Activated T-cell treated with anti-CD3 and anti-CD28 coated beads, Interleukin-2, amount 50 U/mL, for 72 hours (primary cell): ENCODE measurements at regions not wholly inside any gene's neighbourhood (a gene's known extent, or its start where the extent isn't known, plus 50 kb on each side); places are given as distances from the start of the nearest gene placed in this dataset.

Experiments used
- ATAC-seq, 2 donors: fragments of 150-1000 bp; cut with Tn5 transposase; replicated peaks in 1 of 2; 2 replicates each; pipeline ENCODE4 v1.10.0; 2021; ENCODE audit warnings: moderate library complexity in 2 of 2, mild to moderate bottlenecking in 1 of 2
- DNase-seq, 2 donors: peaks; one replicate each; pipeline ENCODE4 v3.0.0; 2021 to 2022; ENCODE audit warnings: mixed read lengths in 1 of 2
- H3K27ac Mint-ChIP-seq: one replicate; pipeline ENCODE4 v1.8.0; 2022; ENCODE audit warnings: mild to moderate bottlenecking, moderate library complexity, mixed read lengths
- H3K27me3 Mint-ChIP-seq: one replicate; pipeline ENCODE4 v1.8.0; 2022; ENCODE audit warnings: low read depth, mixed read lengths
- H3K36me3 Mint-ChIP-seq, 2 donors: one replicate each; pipeline ENCODE4 v1.8.0; 2022; ENCODE audit warnings: mixed read lengths in 2 of 2, mild to moderate bottlenecking in 1 of 2; ENCODE audit not compliant: insufficient read depth in 2 of 2
- H3K4me1 Mint-ChIP-seq: one replicate; pipeline ENCODE4 v1.8.0; 2022; ENCODE audit warnings: low read depth, mixed read lengths
- H3K4me3 Mint-ChIP-seq, 2 donors: one replicate each; pipeline ENCODE4 v1.8.0; 2022; ENCODE audit warnings: mild to moderate bottlenecking in 2 of 2, mixed read lengths in 2 of 2, moderate library complexity in 2 of 2
- H3K9me3 Mint-ChIP-seq, 2 donors: one replicate each; pipeline ENCODE4 v1.8.0; 2022; ENCODE audit warnings: mixed read lengths in 2 of 2

DNA sequence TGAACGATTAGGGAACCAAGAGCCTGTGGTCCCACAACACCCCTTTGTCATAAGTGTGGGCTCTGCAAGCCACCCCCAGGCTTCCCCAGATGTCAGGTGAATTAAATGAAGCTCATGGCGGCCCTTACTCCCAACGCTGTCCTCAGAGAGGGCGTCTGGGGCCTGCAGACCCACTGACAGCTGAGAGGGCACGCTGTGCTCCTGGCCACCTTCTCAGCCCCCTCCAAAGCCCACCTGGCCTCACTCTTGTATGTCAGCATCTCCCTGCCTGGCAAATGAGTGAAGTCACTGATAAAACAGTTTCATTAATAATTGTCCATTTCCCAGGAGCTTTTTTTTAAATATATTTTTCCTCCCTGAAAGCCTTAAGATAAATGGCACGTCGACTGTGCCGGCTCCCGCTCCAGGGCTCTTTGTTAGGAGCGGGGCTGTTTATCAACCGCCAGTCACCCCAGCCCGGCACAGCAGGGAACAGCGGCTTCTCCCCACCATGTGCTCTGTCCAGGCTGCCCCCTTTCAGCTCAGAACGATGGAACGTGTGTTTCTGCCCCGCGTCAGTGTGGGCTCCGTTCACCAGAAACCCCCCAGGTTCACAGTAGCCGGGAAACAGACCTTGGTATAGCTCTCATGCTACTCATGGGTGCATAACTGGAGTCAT is 94.7 kb upstream of the SFSWAP start:
- Mint-ChIP-seq H3K27ac (no peak overlapping the region), H3K4me3 (no peak overlapping the region), H3K9me3 (no peaks in the 10 kb centered on the region), H3K27me3 (peaks cover 11% of the 10 kb centered on the region), H3K36me3 (no peaks in the 10 kb centered on the region), H3K4me1 (no peaks in the 10 kb centered on the region)
- no peak for ATAC-seq
- no peak for DNase-seq

DNA sequence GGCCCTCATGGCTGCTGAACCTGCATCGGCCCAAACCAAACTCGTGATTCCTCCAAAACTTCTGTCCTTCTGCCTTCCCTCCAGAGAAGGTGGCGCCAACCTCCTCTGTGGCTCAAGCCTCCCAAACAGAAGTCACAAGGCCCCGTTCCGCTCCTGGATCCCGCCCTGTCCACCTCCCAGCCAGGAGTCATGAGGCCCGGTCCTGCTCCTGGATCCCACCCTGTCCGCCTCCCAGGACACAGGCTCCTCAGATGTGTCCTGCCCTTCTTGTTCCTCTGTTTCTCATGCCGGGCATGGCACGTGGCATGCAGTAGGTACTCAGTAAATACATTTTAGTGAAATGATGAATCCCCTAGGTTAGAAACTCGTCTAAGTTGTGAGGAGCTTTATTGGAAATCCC is 94.2 kb upstream of the SFSWAP start:
- Mint-ChIP-seq H3K27me3 (peaks cover 11% of the 10 kb centered on the region), H3K9me3 (no peaks in the 10 kb centered on the region)

DNA sequence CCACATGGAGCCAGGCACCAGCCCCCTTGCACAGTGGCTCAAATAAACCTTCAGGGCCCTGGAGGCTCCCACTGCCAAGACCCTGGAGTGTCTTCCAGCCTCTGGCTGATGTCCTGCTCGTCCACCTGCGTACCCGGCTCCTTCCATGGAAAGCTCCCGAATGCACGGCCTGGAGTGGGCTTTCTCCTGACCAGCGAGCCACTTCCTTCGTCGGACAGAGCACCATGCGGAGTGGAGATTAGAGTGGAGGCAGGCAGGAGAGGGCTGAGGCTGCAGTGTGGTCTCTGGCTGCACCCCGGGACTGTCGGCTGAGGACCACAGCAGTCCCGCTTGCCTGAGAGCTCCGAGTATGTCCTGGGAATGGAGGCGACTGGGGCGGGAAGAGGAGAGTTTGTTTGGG is 93.7 kb upstream of the SFSWAP start:
- no peaks in the 10 kb centered on the region for H3K9me3 Mint-ChIP-seq
- ATAC-seq (no peak), DNase-seq (no peak)
- H3K4me3 Mint-ChIP-seq, result no peak overlapping the region
- H3K27ac Mint-ChIP-seq, result no peak overlapping the region
- no peaks in the 10 kb centered on the region for H3K4me1 Mint-ChIP-seq
- no peaks in the 10 kb centered on the region for H3K36me3 Mint-ChIP-seq
- H3K27me3 Mint-ChIP-seq, result peaks cover 11% of the 10 kb centered on the region

More for the DNA sequence above, 94.2 kb upstream of the SFSWAP start:
- DNase-seq (no peak), ATAC-seq (no peak)
- Mint-ChIP-seq H3K36me3 (no peaks in the 10 kb centered on the region), H3K27ac (no peak overlapping the region), H3K4me3 (no peak overlapping the region), H3K4me1 (no peaks in the 10 kb centered on the region)

DNA sequence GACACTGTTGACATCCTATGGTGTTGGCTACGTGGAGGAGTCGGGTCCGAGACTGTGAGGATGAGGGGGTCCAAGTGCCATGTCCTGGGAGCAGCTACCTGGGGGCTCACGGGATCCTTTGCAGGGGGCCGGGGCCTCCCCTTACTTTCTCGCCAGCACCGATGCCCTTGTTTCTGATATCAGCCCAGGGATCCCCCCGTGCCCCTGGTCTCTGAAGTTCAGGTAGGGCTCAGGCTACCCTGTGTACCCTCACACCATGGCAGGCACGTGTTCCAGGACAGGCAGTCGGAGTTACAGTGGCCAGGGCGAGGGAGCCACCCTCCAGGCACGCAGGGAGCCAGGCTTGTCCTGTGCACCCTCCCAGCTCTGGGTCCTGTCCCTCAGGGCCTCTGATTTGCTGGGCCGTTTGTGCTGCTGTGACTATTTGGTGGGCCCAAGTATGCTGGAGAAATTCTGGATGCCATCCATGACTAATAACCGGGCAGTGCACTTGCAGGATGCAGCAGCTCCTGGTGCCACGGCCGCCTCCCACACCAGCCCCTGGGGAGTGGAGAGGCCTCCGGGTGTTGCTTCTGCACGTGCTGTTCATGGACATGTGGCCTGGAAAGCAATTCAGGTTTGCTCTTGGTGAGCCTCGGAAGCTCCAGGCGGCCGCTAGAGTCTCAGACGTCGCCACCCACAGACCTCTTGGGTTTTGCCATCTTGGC is 93.1 kb upstream of the SFSWAP start:
- H3K27ac Mint-ChIP-seq, result no peak overlapping the region
- peaks cover 11% of the 10 kb centered on the region for H3K27me3 Mint-ChIP-seq
- DNase-seq (no peak), ATAC-seq (no peak)
- no peaks in the 10 kb centered on the region for H3K9me3 Mint-ChIP-seq
- no peak overlapping the region for H3K4me3 Mint-ChIP-seq
- no peaks in the 10 kb centered on the region for H3K4me1 Mint-ChIP-seq
- H3K36me3 Mint-ChIP-seq, result no peaks in the 10 kb centered on the region

DNA sequence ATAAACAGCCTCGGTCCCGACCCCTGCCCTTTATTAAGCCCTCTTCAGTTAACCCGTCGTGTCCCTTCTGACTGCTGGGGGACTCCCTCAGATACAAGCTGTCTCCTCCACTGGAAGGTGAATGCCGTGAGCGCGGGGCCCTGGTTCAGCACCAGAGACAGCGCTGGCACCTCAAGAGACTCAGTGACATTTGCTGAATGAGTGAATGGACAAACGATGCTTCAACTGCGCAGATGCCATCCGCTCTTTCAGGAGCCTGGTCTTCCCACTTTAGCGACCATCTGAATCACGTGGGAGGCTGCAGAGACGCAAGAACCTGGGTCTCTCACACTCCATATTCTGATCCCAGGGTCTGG is 92.6 kb upstream of the SFSWAP start:
- Mint-ChIP-seq H3K27me3 (peaks cover 11% of the 10 kb centered on the region), H3K27ac (no peak overlapping the region), H3K4me3 (no peak overlapping the region), H3K4me1 (no peaks in the 10 kb centered on the region), H3K36me3 (no peaks in the 10 kb centered on the region), H3K9me3 (no peaks in the 10 kb centered on the region)
- ATAC-seq (no peak), DNase-seq (no peak)

DNA sequence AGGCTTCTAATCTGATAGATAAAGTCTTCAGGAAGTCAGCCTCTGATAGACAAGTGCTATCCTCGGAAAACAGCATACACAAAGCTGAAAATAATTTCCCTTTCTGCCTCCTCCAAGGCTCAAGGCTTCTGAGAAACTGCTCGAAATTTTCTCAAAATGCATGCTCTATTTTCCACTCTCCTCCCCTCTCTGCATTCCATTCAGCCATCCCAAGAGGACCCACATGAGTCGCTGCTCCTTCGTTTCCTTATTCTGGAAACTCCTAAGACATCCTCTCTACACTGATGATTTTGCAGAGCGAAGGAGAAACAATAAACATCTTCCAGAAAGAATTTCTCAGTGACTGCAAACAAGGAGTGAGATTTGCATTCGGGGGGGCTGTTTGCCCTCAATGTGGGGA is 92.2 kb upstream of the SFSWAP start:
- H3K9me3 Mint-ChIP-seq, result no peaks in the 10 kb centered on the region
- no peak overlapping the region for H3K27ac Mint-ChIP-seq
- ATAC-seq (no peak), DNase-seq (no peak)
- H3K4me3 Mint-ChIP-seq, result no peak overlapping the region
- H3K36me3 Mint-ChIP-seq, result no peaks in the 10 kb centered on the region
- H3K27me3 Mint-ChIP-seq, result peaks cover 11% of the 10 kb centered on the region
- H3K4me1 Mint-ChIP-seq, result no peaks in the 10 kb centered on the region

DNA sequence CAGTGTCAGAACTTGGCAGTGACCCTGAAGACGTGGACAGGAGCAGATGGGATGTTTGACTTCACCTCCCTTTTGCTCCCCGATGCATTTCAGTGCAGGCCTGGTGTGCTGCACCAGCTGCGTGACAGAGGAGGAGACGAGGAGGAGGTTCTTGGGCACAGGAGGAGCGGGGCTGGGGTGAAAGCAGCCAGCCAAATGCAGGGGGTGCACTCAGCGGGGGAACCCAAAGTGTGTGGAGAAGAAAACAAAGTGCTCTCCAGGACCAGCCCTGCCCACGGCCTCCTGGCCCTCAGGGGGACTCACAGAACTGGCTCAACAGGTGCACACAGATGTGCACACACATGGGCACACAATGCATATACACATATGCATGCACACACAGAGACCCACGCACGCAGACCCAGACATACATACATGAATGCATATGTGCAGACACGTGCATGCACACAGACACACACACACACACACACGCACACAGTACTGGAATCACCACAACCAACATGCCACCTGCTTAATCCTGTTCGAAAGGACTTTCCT is 91.7 kb upstream of the SFSWAP start:
- ATAC-seq (no peak), DNase-seq (no peak)
- H3K27me3 Mint-ChIP-seq, result peaks cover 11% of the 10 kb centered on the region
- H3K36me3 Mint-ChIP-seq, result no peaks in the 10 kb centered on the region
- H3K4me1 Mint-ChIP-seq, result no peaks in the 10 kb centered on the region
- H3K27ac Mint-ChIP-seq, result no peak overlapping the region
- no peaks in the 10 kb centered on the region for H3K9me3 Mint-ChIP-seq
- no peak overlapping the region for H3K4me3 Mint-ChIP-seq

DNA sequence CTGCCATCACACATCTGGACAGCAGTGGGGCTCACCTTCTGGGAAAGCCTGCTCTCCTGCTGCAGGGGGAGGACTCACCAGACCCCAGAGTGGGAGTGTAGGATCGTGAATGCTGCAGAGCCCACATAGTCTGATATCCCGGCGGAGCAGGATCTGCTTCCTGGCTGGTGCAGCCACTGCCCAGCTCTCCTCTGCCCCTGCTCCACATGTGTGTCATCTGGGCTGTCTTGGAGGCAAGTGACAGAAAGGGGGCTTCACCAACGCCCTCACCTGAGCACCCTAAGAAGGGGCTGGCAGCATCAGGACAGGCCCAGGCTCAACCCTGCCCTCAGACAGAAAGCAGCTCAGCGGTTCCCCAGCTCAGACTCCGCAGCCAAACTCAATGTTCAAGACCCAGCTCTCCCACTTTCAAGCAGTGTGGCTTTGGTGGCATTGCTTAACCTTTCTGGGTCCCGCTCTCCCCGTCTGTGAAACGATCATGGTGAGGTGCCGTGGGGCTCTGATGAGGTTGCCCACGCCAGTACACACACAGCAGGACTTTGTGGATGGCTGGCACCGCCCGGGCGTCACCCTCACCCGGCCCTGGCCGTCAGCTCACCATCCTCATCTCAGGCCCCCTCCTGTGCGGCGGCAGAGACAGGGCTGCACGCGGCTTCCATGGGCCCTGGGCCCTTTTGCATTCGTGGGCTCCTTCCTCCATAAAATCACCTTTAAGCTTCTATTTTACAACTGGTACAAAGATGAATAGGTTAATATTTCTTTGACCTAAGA is 91.0 kb upstream of the SFSWAP start:
- DNase-seq (no peak), ATAC-seq (no peak)
- Mint-ChIP-seq H3K4me1 (no peaks in the 10 kb centered on the region), H3K4me3 (no peak overlapping the region), H3K36me3 (no peaks in the 10 kb centered on the region), H3K27ac (no peak overlapping the region), H3K27me3 (peaks cover 11% of the 10 kb centered on the region), H3K9me3 (no peaks in the 10 kb centered on the region)

DNA sequence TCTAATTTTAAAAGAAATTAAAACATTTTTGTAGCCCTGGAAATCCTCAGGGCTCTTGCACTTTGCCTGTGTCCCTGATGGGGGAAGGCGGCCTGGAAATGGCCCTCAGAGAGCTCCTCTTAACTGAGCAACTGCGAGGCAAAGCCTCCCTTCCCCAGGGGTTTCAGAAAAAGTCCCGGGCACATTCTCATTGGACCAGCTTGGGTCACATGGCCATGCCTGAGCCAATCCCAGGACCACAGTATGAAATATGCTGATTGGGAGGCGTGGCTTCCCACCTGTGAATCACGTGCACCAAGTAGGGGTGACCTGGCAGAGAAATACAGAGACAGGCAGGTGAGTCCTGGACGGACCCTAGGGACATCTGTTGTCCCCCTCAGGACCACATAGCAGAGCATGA is 90.4 kb upstream of the SFSWAP start:
- Mint-ChIP-seq H3K9me3 (no peaks in the 10 kb centered on the region), H3K4me1 (no peaks in the 10 kb centered on the region), H3K27me3 (peaks cover 15% of the 10 kb centered on the region), H3K36me3 (no peaks in the 10 kb centered on the region), H3K27ac (no peak overlapping the region), H3K4me3 (no peak overlapping the region)
- ATAC-seq (no peak), DNase-seq (no peak)

DNA sequence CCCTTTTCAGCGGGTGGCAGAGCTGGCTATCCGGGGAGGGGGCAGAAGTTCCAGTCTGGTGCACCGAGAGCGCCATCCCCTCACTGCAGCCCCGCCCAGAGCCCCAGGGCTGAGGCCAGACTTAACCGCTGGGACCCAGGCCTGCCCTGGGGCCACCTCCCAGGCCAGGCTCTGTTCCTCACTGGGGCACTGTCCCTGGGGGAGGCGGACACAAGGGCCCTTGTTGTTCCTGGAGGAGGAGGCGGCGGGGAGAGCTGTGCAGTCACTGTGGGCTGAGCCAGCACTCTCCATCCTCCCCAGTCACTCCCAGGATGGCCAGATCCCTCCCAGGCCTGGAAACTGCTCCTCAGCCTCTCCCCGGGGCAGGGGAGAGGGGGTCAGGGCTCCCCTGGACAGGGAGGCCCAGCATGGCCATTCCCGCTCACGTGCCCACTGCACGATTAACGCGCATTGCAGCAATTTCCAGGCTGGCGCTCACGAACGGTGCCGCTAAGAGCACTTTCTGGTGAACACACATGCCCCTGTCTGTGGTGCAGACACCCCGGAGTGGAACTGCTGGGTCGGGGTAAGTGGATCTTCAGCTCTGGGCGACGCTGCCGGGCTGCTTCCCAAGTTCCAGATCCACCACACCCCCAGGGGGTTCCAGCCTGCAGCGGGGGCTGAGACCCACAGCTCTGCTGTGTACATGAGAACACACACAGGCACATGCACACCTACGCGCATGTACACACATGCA is 89.8 kb upstream of the SFSWAP start:
- no peaks in the 10 kb centered on the region for H3K9me3 Mint-ChIP-seq
- no peaks in the 10 kb centered on the region for H3K4me1 Mint-ChIP-seq
- ATAC-seq (no peak), DNase-seq (no peak)
- no peaks in the 10 kb centered on the region for H3K36me3 Mint-ChIP-seq
- no peak overlapping the region for H3K4me3 Mint-ChIP-seq
- no peak overlapping the region for H3K27ac Mint-ChIP-seq
- peaks cover 13% of the 10 kb centered on the region for H3K27me3 Mint-ChIP-seq

DNA sequence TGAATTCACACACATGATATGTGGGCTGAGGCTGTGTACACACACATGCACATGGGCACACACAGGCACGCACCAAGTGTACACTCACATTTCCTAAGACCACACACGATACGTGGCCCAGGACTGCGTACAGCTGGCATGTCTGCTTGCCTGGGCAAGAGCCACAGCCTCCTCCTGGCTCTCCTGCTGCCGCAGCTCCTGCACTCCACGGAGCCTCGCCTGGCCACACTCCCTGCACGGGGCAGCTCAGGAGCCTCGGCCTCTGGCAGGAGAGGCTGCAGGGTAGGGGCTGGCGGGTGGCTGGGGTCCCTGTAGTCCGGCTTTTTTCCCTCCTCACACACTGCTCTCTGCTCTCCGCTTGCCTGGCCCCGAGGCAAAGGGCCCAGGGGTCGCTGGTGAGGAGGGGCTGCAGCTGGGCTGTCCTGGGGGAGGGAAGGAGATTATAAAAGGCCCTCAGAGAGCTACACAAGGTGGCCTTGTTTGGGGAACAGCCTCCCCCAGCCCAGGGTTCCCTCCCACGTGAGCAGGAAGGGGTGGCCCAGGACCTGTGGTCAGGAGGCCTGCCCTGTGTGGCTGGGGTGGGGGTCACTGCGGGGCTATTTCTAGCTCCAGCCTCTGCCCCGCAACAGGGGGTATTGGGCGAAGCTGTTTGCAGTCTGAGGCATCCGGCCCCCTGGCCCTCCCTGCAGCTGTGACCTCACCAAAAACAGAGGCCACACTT is 89.0 kb upstream of the SFSWAP start:
- Mint-ChIP-seq H3K27ac (no peak overlapping the region), H3K9me3 (no peaks in the 10 kb centered on the region), H3K4me1 (no peaks in the 10 kb centered on the region), H3K36me3 (no peaks in the 10 kb centered on the region), H3K27me3 (peaks cover 9% of the 10 kb centered on the region), H3K4me3 (no peak overlapping the region)
- DNase-seq (no peak), ATAC-seq (no peak)

DNA sequence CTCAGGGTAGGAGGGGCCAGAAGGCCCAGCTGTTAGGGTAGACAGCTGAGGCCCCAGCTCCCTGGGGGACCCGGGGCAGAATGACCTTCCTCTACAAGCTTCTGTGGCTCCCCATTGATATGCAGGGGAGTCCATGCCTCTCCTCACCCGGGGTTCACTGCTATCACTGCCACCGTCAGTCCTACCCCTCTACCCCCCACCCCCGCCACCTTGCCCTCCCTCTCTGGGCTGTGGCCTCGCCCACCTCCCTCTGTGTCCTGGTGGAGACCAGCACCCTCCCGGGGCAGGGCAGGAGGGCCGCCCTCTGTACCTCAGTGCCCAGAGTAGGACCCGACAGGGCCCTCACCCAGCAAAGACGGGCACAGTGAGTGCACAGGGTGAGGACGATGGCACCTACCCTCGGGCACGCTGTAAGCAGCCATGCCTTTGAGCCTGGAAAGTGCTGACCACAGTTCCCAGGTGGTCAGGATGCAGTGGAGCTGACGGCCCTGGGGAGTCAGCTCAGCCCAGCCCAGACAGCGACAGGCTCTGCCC is 88.4 kb upstream of the SFSWAP start:
- Mint-ChIP-seq H3K36me3 (no peaks in the 10 kb centered on the region), H3K27me3 (peaks cover 6% of the 10 kb centered on the region), H3K4me1 (no peaks in the 10 kb centered on the region), H3K4me3 (no peak overlapping the region), H3K27ac (no peak overlapping the region), H3K9me3 (no peaks in the 10 kb centered on the region)
- ATAC-seq (no peak), DNase-seq (no peak)
